Stimulated activated CD8-positive, alpha-beta memory T cell treated with anti-CD3 and anti-CD28 coated beads, Interleukin-7, amount 100 ng/mL, for 48 hours (primary cell): ENCODE measurements at regions not wholly inside any gene's neighbourhood (a gene's known extent, or its start where the extent isn't known, plus 50 kb on each side); places are given as distances from the start of the nearest gene placed in this dataset.

ENCODE experiments used
- DNase-seq, 2 donors: peaks; one replicate each; pipeline ENCODE4 v3.0.0-alpha.2; 2020; ENCODE audit warnings: low read depth in 1 of 2; ENCODE audit errors: extremely low read depth in 1 of 2

- DNase-seq = no peak
These were observed 652.5 kb downstream of the KCNJ3 start for GRCh38 chr2:155350783-155351580.

GRCh38 chr2:155332016-155332415 is 633.5 kb downstream of the KCNJ3 start:
- DNase-seq = no peak

GRCh38 chr2:155320236-155320635 is 621.7 kb downstream of the KCNJ3 start:
- no peak for DNase-seq

- no peak for DNase-seq
These were observed 620.2 kb downstream of the KCNJ3 start for GRCh38 chr2:155318710-155319109.

- DNase-seq = no peak
These were observed 617.3 kb downstream of the KCNJ3 start for GRCh38 chr2:155315768-155316167.

- DNase-seq = no peak
These were observed 612.1 kb downstream of the KCNJ3 start for GRCh38 chr2:155310589-155310988.

- DNase-seq = no peak
These were observed 611.0 kb downstream of the KCNJ3 start for GRCh38 chr2:155309483-155309882.

GRCh38 chr2:155308367-155309009 is 610.0 kb downstream of the KCNJ3 start:
- no peak for DNase-seq

- DNase-seq = no peak
These were observed 602.7 kb downstream of the KCNJ3 start for GRCh38 chr2:155301221-155301620.

- no peak for DNase-seq
These were observed 599.5 kb downstream of the KCNJ3 start for GRCh38 chr2:155298001-155298400.

- DNase-seq = no peak
These were observed 595.9 kb downstream of the KCNJ3 start for GRCh38 chr2:155294358-155294757.

GRCh38 chr2:155281907-155282306 is 583.4 kb downstream of the KCNJ3 start:
- no peak for DNase-seq

GRCh38 chr2:155273323-155273722 is 574.8 kb downstream of the KCNJ3 start:
- no peak for DNase-seq

GRCh38 chr2:155266583-155266982 is 568.1 kb downstream of the KCNJ3 start:
- no peak for DNase-seq

- DNase-seq = no peak
These were observed 567.6 kb downstream of the KCNJ3 start for GRCh38 chr2:155266109-155266508.

- no peak for DNase-seq
These were observed 558.3 kb downstream of the KCNJ3 start for GRCh38 chr2:155256803-155257202.

- no peak for DNase-seq
These were observed 552.3 kb downstream of the KCNJ3 start for GRCh38 chr2:155250800-155251199.

- DNase-seq = no peak
These were observed 541.7 kb downstream of the KCNJ3 start for GRCh38 chr2:155240176-155240575.

GRCh38 chr2:155235710-155236109 is 537.2 kb downstream of the KCNJ3 start:
- DNase-seq = no peak

GRCh38 chr2:155223781-155224406 is 525.4 kb downstream of the KCNJ3 start:
- DNase-seq = no peak

- DNase-seq = no peak
These were observed 520.5 kb downstream of the KCNJ3 start for GRCh38 chr2:155218945-155219344.
